ENCODE measurements at regions not wholly inside any gene's neighbourhood (a gene's known extent, or its start where the extent isn't known, plus 50 kb on each side); places are given as distances from the start of the nearest gene placed in this dataset.
"Not testable (repeated sequence)": the region's sequence is repeated elsewhere in the genome, so short reads cannot be mapped to it uniquely, and the experiment has no call there.

DNA sequence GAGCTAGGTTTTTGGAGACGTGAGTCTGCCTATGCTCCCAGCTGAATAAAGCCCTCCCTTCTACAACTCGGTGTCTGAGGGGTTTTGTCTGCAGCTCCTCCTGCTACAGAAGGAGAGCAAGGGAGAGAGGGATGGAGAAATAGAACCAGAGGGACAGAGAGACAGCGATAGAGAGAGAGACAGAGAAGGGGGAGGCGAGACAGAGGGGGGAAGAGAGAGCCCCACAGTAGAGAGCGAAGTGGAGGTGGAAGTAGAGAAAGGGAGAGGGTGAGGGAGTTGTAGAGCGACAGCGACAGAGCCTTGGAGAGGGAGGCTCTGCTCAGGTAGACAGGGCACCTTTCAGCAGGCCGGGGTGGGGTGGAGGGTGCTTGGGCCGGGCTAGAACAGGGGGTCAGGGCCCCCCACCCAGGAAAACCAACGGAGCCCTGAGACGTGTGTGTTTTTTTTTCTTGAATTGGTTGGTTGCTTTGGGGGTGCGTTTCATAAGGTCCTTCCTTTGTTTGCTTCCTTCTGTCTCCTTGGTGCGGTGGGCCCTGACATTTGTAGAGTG, 442.4 kb upstream of the DEFB115 start:
- H3K79me1 ChIP-seq (ENCODE audit: low read depth in 1 of 2, low read length in 2 of 2); POLR2A ChIA-PET (ENCODE audit: unreplicated experiment); H2AFZ ChIP-seq (replicated peaks; ENCODE audit: low read length, poor library complexity); ATAC-seq (ENCODE audit: low read depth); H3K56ac ChIP-seq (ENCODE audit: extremely low read depth, insufficient read depth, low read length); H4K91ac ChIP-seq (ENCODE audit: insufficient read depth, low read depth, low read length); H3K23ac ChIP-seq (ENCODE audit: low read depth, low read length); H3K4me3 ChIP-seq (ENCODE audit: insufficient read depth, low read depth, low read length); intact Hi-C loops (cut with micrococcal nuclease); H2AK9ac ChIP-seq (replicated peaks; ENCODE audit: low read depth, low read length, poor library complexity); H3K4me1 ChIP-seq (ENCODE audit: control insufficient read depth, insufficient read depth, low read length); H3K18ac ChIP-seq (ENCODE audit: low read depth, low read length); H3K36me3 ChIP-seq (ENCODE audit: control insufficient read depth, insufficient read depth, low read length); BruUV-seq (replicated peaks); H2BK120ac ChIP-seq (ENCODE audit: low read depth, low read length); H2BK20ac ChIP-seq (ENCODE audit: low read depth, low read length); H3K4me2 ChIP-seq (ENCODE audit: low read depth, low read length); CTCF ChIA-PET; dilution Hi-C loops (cut with HindIII; ENCODE audit: low sequenced_read_pairs, unreplicated experiment); H3K9ac ChIP-seq (ENCODE audit: low read depth, low read length); H4K5ac ChIP-seq (ENCODE audit: low read depth, low read length); H3K27me3 ChIP-seq (ENCODE audit: control insufficient read depth, insufficient read depth, low read length); H3K4ac ChIP-seq (ENCODE audit: low read depth, low read length); H2AK5ac ChIP-seq (ENCODE audit: low read depth, low read length); H2BK5ac ChIP-seq (ENCODE audit: low read depth, low read length, poor library complexity, severe bottlenecking); in situ Hi-C loops (cut with MboI; ENCODE audit: low sequenced_read_pairs); H2BK15ac ChIP-seq (ENCODE audit: low read depth, low read length); H3K27ac ChIP-seq (ENCODE audit: insufficient read depth, low read length); H3K9me1 ChIP-seq (ENCODE audit: insufficient read depth, low read length); H3K14ac ChIP-seq (replicated peaks; ENCODE audit: low read depth, low read length); DNase-seq; H4K8ac ChIP-seq (ENCODE audit: low read depth in 2 of 2, low read length in 2 of 2); H4K20me1 ChIP-seq (ENCODE audit: insufficient read depth, low read length): not testable (repeated sequence)
- peaks cover 27% of the 10 kb centered on the region for H3K9me3 ChIP-seq (ENCODE audit: control insufficient read depth, insufficient read depth, low read length)
- 51% methylated on average over 8 of the region's 13 CpGs; no CpG with 5 or more reads in 1 of the 2 experiments for WGBS, 2 experiments (ENCODE audit: extremely low coverage in 2 of 2, insufficient read length in 1 of 2)

Data from IMR-90 (cell line).